A549 (cell line): ENCODE measurements at regions not wholly inside any gene's neighbourhood (a gene's known extent, or its start where the extent isn't known, plus 50 kb on each side); places are given as distances from the start of the nearest gene placed in this dataset.

Experiments
- CHD2 ChIP-seq: fragments of 150-350 bp; IDR thresholded peaks from 2 replicates; pipeline ENCODE4 v1.6.1; 2014; ENCODE audit warnings: low read length; ENCODE audit not compliant: partially characterized antibody
- CTCF ChIP-seq: fragments of >200 bp; sonication (Bioruptor Twin); formaldehyde crosslinking; IDR thresholded peaks from 3 replicates; pipeline ENCODE4 v1.5.1; 2016
- EHF ChIP-seq: fragments of 250-450 bp; sonication (Bioruptor Pico); IDR thresholded peaks from 2 replicates; pipeline ENCODE4 v1.5.0; 2020; ENCODE audit warnings: mild to moderate bottlenecking
- MAX ChIP-seq: IDR thresholded peaks from 2 replicates; pipeline ENCODE4 v1.6.1; 2012
- MYC ChIP-seq: IDR thresholded peaks from 2 replicates; pipeline ENCODE4 v1.6.1; 2012; ENCODE audit warnings: mild to moderate bottlenecking, inconsistent platforms, low read length, improper control_type of control experiment, borderline replicate concordance
- POLR2A ChIP-seq: IDR thresholded peaks from 2 replicates; pipeline ENCODE4 v1.6.1; 2012; ENCODE audit warnings: mild to moderate bottlenecking, low read length
- RAD21 ChIP-seq, 2 experiments: fragments of >200 bp in 1 of 2; sonication (Bioruptor Twin) in 1 of 2; formaldehyde crosslinking in 1 of 2; IDR thresholded peaks in 1 of 2; conservative IDR thresholded peaks in 1 of 2; 2 replicates in 1 of 2; 3 replicates in 1 of 2; pipeline ENCODE4 v1.6.1; 2012 to 2018; ENCODE audit warnings: inconsistent platforms in 1 of 2
- SMC3 ChIP-seq: fragments of >200 bp; sonication (Bioruptor Twin); formaldehyde crosslinking; IDR thresholded peaks from 3 replicates; pipeline ENCODE4 v1.6.1; 2018; ENCODE audit warnings: inconsistent platforms
- ZSCAN20 ChIP-seq: fragments of 250-450 bp; sonication (Bioruptor Pico); IDR thresholded peaks from 2 replicates; pipeline ENCODE4 v1.8.0; 2022; ENCODE audit warnings: mild to moderate bottlenecking, moderate library complexity

- TF ChIP-seq CTCF (no peak), EHF (CRISPR knock-in tag) (no peak), RAD21 (conservative IDR thresholded peaks at IDR 0.05 in 1 of 2, IDR thresholded peaks at IDR 0.05 in 1 of 2) (no peak), ZSCAN20 (CRISPR knock-in tag) (no peak), MAX (no peak), SMC3 (no peak), CHD2 (no peak), MYC (no peak), POLR2A (no peak)
Measured at GRCh38 chr1:86233403-86233802, 76.8 kb upstream of the COL24A1 start.
